Spleen (tissue), 7 donors: ENCODE measurements at regions not wholly inside any gene's neighbourhood (a gene's known extent, or its start where the extent isn't known, plus 50 kb on each side); places are given as distances from the start of the nearest gene placed in this dataset.

ENCODE experiments used
- CTCF ChIP-seq, 11 experiments: fragments of 200-600 bp in 7 of 11; fragments of 450-650 bp in 4 of 11; sonication (generic) in 4 of 11; IDR thresholded peaks in 8 of 11; conservative IDR thresholded peaks in 3 of 11; 1 replicate in 7 of 11; 2 replicates in 4 of 11; pipeline versions ENCODE4 v1.4.0 to v1.8.0; 2016 to 2021; ENCODE audit warnings: antibody characterized with exemption in 11 of 11, inconsistent platforms in 4 of 11, mild to moderate bottlenecking in 1 of 11
- POLR2A ChIP-seq, 3 donors: fragments of 450-650 bp; IDR thresholded peaks; one replicate each; pipeline ENCODE4 v1.5.1; 2017; ENCODE audit warnings: antibody characterized with exemption in 3 of 3, mild to moderate bottlenecking in 1 of 3
- donor health status: DM: no; HTN: no; CAD: no; lungs with moderate emphysema.
- donor health status: DM: no; HTN: no; CAD: no.
- donor health status: DM: no; HTN: no; CAD: no.

- no peak for TF ChIP-seq POLR2A (IDR thresholded peaks at IDR 0.05)
- TF ChIP-seq CTCF (IDR thresholded peaks at IDR 0.05 in 8 of 11, conservative IDR thresholded peaks at IDR 0.05 in 3 of 11), result no peak
Measured at GRCh38 chr14:86094512-86094911, 564.6 kb downstream of the FLRT2 start.
